GM10847 (cell line): ENCODE measurements at regions not wholly inside any gene's neighbourhood (a gene's known extent, or its start where the extent isn't known, plus 50 kb on each side); places are given as distances from the start of the nearest gene placed in this dataset.

Experiments
- POLR2A ChIP-seq: IDR thresholded peaks from 2 replicates; pipeline ENCODE4 v1.6.1; 2011; ENCODE audit not compliant: insufficient read length; ENCODE audit errors: extremely low read depth

GRCh38 chr2:181140414-181140813 is 160.0 kb downstream of the UBE2E3 start:
- no peak for TF ChIP-seq POLR2A

GRCh38 chr2:181140928-181141327 is 160.5 kb downstream of the UBE2E3 start:
- no peak for TF ChIP-seq POLR2A

GRCh38 chr2:181141676-181142075 is 161.3 kb downstream of the UBE2E3 start:
- TF ChIP-seq POLR2A = no peak

GRCh38 chr2:181142514-181142913 is 162.1 kb downstream of the UBE2E3 start:
- no peak for TF ChIP-seq POLR2A

- no peak for TF ChIP-seq POLR2A
Observed at GRCh38 chr2:181143790-181144300, 163.4 kb downstream of the UBE2E3 start.

GRCh38 chr2:181145645-181146044 is 165.2 kb downstream of the UBE2E3 start:
- TF ChIP-seq POLR2A = no peak

GRCh38 chr2:181146171-181146570 is 165.8 kb downstream of the UBE2E3 start:
- TF ChIP-seq POLR2A = no peak

- TF ChIP-seq POLR2A = no peak
Observed at GRCh38 chr2:181149056-181149455, 168.7 kb downstream of the UBE2E3 start.

- TF ChIP-seq POLR2A = no peak
Observed at GRCh38 chr2:181152226-181152625, 171.8 kb downstream of the UBE2E3 start.

GRCh38 chr2:181152701-181153100 is 172.3 kb downstream of the UBE2E3 start:
- TF ChIP-seq POLR2A = no peak

- no peak for TF ChIP-seq POLR2A
Observed at GRCh38 chr2:181153886-181154285, 173.5 kb downstream of the UBE2E3 start.

- TF ChIP-seq POLR2A = no peak
Observed at GRCh38 chr2:181157326-181157725, 176.9 kb downstream of the UBE2E3 start.

- no peak for TF ChIP-seq POLR2A
Observed at GRCh38 chr2:181158427-181158826, 178.0 kb downstream of the UBE2E3 start.

- TF ChIP-seq POLR2A = no peak
Observed at GRCh38 chr2:181161615-181162014, 181.2 kb downstream of the UBE2E3 start.

GRCh38 chr2:181163139-181163538 is 182.7 kb downstream of the UBE2E3 start:
- TF ChIP-seq POLR2A = no peak

GRCh38 chr2:181163691-181164090 is 183.3 kb downstream of the UBE2E3 start:
- TF ChIP-seq POLR2A = no peak

- no peak for TF ChIP-seq POLR2A
Observed at GRCh38 chr2:181164699-181165098, 184.3 kb downstream of the UBE2E3 start.
